GM21390 (cell line): ENCODE measurements at regions not wholly inside any gene's neighbourhood (a gene's known extent, or its start where the extent isn't known, plus 50 kb on each side); places are given as distances from the start of the nearest gene placed in this dataset.
"Not testable (repeated sequence)": the region's sequence is repeated elsewhere in the genome, so short reads cannot be mapped to it uniquely, and the experiment has no call there.

Source experiments
- ATAC-seq: cut with Tn5 transposase; IDR thresholded peaks from one replicate; pipeline ENCODE4 v1.9.1; 2021; ENCODE audit not compliant: unreplicated experiment

DNA sequence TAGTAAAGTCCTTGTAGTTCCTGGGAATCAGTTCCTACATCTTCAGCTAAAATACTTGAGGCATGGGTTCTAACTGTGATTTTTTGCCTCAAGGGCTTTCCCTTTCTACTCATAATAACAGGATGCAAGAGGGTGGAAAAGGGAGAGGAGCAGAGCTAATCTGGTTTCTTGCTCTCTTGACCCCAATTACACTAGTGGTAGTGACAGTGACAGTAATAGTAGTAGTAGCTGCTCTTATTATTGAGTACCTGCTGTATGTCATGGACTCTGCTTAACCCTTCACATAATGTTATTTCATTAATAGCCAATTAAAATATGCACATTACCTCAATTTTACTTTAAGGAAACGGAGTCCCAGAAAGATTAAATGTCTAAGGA is 214.8 kb upstream of the HNRNPA3 start:
- ATAC-seq: peak; percentile 20

DNA sequence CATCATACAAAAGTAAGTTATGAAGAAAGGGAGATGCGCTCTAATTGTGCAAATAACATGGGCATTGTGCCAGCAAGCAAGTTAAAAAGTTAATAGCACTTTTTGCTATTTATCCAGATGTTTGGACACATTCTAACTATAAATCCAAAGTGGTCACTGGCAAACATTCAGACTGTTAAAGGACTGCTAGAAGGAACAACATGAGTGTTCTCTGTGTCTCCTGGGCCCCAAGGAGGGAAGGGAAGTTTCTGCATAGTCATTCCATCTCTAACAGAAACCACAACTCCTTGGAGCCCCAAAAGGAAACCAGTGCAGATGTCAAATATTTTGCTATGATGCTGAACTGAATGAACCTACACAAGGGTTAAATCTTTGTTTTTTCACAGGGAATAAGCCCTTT is 213.3 kb upstream of the HNRNPA3 start:
- peak; percentile 59 for ATAC-seq

DNA sequence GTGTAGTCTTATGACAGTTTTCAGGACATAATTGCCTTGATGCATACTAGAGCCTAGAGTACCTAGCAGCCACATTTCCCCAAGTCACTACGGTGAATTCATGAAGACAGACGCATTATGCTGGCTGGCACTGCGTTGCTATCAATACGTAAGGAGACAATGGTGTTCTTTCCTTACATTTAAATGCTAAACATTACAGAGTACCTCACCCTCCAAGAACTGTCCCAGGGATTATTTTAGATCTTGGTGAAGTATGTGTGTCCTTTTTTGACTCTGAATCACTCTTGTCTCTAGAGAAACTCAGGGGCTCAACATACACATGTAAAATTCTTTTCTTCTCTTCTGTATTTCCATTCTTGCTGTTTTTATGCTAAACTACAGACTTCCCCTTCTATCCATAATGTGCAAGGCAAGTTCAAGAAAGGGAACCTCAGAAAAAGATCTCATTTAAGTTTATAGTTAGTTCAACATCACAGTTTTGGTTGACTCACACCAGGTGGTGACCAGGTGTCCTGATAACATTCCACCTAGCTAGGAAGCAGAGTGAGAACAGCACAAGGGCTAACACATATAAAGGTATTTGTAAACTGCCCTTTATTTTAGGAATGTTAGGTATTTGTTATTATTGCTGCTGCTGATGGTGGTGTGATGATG is 212.4 kb upstream of the HNRNPA3 start:
- ATAC-seq: no peak

DNA sequence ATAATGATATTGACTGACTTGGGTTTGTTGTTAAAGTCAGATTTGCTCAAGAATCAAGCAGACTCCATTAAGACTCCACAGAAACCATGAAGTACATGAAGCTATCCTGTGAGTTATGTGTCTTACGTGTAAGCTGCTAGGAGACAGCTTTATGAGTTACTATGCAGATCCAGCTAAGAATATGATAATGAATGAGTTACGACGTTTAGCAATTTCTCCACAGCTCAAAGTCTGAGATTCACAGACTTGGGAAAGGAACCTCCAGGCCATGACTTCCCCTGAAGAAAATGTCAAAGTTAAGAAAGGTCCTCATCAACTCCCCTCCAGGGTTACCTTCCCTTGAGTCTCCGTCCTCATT is 211.9 kb upstream of the HNRNPA3 start:
- ATAC-seq: no peak

DNA sequence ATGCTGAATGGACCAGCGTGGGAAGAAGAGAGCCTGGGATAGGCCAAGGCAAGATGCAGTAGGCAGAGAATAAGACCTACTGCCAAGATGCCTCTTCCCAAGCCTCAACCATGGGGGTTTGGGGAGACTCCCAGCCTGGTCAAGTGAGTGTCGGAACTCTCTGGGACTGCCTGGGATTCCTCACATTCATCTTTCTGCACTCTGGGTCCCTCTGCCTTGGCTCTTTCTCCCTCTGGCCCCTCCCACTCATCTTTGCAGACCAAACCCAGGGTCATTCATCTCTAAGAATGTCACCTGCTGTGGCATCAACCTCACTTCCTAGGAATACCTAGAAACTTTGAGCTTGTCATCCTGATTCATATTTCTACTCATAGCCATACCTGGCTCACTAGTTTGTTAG is 211.3 kb upstream of the HNRNPA3 start:
- ATAC-seq: no peak

DNA sequence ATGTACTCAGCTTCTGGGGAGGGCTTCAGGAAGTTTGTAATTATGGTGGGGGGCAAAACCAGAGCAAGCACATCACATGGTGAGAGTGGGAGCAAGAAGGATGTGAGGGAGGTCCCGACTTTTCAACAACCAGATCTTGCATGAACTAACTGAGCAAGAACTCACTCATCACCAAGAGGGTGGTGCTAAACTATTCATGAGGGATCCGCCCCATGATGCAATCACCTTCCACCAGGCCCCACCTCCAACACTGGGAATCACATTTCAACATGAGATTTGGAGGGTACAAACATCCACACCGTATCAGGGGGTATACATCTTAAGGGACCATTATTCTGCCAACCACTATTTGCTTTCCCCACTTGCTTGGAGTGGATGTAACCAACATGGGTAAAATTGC is 209.6 kb upstream of the HNRNPA3 start:
- ATAC-seq: no peak

DNA sequence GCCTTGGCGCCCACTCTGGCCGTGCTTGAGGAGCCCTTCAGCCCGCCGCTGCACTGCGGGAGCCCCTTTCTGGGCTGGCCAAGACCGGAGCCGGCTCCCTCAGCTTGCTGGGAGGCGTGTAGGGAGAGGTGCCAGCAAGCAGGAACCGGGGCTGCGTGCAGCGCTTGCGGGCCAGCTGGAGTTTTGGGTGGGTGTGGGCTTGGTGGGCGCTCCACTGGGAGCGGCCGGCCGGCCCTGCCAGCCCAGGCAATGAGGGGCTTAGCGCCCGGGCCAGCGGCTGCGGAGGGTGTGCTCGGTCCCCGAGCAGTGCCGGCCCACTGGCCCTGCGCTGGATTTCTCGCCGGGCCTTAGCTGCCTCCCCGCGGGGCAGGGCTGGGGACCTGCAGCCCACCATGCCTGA is 204.9 kb upstream of the HNRNPA3 start:
- ATAC-seq: not testable (repeated sequence)

DNA sequence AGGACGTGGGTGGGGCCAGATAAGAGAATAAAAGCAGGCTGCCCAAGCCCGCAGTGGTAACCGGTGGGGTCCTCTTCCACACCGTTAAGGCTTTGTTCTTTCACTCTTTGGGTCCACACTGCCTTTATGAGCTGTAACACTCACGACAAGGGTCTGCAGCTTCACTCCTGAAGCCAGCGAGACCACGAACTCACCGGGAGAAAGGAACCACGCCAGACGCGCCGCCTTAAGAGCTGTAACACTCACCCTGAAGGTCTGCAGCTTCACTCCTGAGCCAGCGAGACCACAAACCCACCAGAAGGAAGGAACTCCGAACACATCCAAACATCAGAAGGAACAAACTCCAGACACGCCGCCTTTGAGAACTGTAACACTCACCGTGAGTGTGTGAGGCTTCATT is 203.9 kb upstream of the HNRNPA3 start:
- not testable (repeated sequence) for ATAC-seq

DNA sequence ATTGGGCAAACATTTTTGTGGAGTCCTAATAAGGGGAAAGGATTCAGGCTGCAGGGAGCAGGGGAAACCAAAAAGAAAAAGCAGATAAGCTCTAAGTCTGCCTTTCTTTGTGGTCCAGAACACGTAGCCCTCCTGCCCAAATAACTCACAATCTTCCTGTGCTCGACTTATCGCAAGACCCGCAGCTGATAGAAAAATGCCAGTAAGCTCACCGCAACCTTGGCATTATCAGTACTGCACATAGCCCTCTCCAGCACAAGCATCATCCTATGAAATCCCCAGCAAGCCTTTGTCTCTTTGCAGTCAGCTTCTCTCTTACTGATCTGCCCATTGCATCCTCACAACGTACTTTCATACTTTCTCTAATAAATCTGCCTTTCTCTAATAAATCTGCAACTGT is 202.4 kb upstream of the HNRNPA3 start:
- no peak for ATAC-seq

DNA sequence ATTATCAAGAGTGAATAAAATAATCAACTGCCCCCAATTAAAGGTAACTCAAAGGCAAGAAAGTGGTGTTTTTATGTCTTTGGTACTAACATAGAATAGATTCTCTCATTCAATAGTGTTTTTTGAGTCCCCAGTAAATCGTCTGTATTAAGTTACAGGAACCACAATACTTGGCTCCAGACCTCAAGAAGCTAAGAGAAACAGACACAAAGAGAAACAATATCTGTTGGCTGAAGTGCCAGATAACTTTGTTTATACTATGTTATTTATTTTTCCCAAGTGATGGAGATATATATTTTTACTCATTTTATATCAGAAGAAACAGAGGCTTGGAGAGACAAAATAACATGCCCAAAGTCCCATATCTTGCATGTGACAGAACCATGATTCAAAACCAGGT is 201.7 kb upstream of the HNRNPA3 start:
- no peak for ATAC-seq

DNA sequence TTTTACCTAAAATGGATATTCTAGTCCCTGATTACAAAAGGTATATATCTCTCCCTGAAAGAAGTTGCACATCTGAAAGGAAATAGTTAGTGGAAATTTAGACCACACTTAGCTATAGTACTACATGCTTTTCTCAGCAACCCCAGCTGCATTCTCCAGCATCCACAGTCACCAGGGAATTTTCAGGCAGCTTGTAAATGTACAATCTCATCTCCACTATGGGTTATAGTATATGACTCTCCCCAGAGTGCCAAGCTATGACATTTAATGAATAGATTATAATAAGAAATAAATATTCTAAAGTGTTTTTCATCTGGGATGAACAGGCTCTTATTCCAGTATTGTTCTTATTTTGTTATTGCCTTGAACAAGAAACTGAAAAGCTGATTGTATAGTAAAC is 197.6 kb upstream of the HNRNPA3 start:
- no peak for ATAC-seq

DNA sequence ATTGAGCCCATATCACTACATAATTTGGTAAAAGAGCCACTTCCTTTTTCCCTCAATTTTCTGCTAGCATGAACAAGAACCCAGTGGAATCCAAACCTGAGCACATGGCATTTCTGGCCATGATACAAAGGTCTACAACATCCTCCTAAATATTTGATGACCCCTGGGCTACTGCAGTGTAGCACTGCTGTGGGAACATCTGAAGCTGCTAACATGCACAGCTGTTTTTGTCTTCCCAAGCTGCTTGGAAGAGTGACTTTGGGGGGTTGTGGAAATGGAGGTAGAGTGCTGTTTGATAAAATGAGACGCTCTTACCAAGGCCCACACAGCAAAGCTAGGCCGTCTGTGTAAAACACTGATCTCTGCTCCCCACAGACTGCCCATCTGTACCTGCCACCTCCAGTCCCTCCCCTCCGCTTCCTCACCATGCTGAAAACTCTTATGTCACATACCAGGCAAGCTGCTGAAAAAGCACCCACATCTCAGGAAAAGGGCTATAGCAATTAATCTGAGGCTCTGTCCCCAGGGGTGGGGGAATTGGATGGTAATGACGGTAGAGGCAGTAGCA is 197.2 kb upstream of the HNRNPA3 start:
- no peak for ATAC-seq

DNA sequence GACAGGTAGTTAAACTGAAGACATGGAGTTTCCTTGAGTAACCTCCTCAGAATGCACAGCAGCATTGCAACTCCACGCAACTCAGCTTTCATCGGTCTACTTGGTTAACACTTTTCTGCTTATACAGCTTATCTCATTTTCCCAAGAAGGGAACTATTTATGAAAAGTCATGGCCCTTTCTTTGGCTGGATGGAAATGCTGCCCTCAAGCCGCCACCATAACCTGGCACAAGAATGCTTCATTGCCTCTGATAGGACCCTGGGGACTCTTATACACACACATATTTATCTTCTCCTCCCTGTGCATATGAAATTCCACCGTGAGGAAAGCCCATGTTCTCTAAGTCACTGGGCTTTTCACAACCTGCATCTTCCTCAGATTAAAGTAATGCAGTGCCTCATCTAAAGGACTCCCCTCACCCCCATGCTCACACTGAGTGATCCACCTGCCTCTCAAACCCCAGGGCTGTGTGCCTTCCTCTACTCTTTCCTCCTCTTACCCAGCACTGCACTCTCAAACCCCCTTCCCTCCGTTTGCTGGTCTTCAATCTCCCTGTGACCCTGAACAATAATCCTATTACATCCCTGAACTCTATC is 192.0 kb upstream of the HNRNPA3 start:
- no peak for ATAC-seq

DNA sequence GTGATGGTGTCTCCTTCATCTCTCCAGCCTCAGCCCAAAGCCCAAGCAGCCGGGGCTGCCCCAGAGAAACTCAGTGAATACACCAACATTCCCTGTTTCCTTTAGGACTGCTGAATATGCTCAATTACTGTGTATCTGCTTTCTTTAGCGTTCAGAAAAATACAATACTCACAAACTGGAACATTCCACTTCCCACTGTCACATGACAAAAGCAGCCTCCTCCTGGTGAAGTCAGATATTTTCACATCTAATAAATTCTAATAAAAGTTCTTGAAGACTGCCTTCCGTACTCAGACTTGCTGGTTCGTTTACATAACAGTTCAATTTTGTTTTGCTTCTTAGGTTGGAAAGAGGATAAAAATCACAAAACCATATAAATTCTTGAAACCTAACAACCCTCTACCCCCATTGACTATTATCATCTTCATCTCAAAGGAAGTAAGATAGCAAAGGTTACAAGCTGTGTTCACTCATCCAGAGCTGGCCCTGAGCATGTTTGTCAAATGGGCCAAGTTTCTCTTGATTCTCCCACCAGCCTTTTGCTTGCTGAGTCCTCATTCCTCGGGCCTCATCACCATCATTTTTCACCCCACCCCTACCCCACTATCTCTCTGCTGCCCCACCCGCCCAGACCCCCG is 190.8 kb upstream of the HNRNPA3 start:
- no peak for ATAC-seq

DNA sequence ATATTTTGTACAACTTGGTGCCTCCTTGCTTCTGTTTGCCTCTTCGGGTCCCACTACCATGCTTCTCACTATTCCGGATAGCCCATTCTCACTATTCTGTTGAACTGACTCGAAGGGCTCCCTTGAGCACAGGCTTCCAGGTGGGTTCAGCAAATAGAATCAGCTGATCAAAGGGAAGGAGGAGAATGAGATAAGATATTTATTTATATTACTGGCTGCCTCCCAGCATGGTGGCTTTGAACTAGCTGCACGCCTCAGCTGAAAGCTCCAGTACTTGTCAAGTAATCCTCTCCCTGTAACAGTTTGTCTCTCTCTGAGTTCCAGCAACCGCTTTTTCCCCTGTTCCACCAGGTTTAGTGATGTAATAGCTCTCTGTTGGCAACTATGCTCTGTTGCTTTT is 187.8 kb upstream of the HNRNPA3 start:
- no peak for ATAC-seq

DNA sequence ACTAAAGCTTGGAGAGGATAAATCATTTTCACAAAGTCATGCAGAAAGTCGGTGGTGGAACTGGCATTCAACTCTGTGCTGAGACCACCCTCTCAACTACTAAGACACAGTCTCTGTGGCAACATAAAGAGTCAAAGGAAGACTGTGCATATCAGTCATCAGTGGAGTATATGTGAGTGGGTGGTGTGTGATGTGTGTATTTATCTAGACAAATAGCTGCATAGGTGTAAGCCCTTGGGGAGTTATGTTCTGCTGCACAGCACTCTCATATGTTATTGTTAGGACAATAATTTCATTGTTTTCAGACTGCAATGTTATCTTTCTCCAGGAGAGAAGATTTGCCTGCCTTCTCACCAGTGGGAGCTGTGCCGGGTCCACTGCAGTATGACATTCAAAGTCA is 186.3 kb upstream of the HNRNPA3 start:
- no peak for ATAC-seq

DNA sequence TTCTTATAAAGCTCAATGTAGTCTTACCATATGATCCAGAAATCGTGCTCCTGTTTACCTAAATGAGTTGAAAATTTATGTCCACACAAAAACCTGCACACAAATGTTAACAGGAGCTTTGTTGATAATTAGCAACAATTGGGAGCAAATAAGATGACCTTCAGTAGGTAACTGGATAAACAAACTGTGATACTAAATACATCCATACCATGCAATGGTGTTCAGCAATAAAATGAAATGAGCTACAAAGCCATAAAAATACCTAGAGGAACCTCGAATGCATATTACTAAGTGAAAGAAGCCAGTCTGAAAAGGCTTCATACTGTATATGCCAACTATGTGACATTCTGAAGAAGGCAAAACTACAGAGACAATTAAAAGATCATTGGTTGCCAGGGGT is 185.6 kb upstream of the HNRNPA3 start:
- ATAC-seq: no peak

DNA sequence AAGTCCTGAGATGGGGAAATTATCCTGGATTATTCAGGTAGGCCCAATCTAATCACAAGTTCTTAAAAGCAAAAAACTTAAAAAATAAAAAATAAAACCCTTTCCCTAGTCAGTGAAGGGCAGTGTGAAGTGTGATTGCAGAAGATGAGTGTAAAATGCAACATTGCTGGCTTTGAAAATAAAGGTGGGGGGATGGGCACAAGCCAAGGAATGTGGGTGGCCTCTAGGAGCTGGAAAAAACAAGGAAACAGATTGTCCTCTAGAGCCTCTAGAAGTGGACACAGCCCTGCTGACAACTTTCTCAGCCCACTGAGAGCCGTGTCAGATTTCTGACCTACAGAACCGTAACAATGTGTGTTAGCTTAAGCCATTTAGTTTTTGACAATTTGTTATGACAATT is 184.3 kb upstream of the HNRNPA3 start:
- ATAC-seq: no peak

DNA sequence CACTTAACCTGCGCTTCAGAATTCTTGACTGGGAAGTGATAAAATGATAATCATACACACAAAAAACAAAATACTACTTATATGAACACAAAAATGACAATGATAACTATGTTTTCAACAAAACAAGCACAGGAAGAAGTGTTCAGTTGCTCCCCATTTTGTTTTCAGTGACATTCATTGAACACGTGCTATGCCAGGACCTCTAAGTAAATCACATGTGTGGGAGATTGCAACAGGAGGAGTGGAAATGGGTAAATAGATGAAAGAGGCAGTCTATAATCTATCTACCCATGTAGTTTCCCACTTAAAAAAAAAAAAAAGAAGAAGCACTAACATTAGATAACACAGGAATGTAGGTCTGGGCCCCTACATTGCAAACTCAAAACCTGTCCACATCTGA is 183.5 kb upstream of the HNRNPA3 start:
- ATAC-seq: no peak

DNA sequence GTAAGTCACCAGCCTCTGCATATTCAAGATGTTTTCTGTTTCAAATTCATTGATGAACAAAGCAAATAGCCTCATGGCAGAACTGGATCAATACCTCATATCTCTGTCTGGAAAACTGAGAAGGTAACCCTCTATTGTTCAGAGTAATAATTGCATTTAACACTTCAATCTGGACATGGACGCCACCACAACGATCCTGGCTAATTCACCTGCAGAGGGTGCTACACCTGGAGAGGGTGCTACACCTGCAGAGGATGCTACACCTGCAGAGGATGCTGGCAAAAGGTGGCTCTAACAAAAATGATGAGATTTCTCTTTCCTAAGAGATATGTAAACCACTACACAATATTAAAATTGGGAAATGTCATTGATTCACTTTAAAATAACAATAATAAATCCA is 183.1 kb upstream of the HNRNPA3 start:
- no peak for ATAC-seq

DNA sequence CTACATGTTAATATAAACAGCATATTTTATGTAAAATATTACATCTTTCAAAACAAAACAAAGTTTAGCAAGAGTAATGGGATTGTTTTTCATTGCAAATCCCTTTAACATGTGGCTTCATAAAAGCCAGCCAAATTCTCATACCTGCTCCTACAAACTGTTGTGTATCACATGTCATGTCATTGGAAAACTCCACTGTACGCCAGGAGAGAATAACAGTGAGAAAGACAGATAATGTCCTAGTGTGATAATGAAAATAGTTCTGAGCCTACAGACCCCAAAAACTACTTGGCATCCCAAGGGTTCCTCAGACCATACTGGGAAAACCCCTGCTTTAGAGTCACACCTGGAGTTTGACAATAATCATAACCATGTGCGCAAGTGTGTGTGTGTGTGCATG is 182.7 kb upstream of the HNRNPA3 start:
- ATAC-seq: no peak

DNA sequence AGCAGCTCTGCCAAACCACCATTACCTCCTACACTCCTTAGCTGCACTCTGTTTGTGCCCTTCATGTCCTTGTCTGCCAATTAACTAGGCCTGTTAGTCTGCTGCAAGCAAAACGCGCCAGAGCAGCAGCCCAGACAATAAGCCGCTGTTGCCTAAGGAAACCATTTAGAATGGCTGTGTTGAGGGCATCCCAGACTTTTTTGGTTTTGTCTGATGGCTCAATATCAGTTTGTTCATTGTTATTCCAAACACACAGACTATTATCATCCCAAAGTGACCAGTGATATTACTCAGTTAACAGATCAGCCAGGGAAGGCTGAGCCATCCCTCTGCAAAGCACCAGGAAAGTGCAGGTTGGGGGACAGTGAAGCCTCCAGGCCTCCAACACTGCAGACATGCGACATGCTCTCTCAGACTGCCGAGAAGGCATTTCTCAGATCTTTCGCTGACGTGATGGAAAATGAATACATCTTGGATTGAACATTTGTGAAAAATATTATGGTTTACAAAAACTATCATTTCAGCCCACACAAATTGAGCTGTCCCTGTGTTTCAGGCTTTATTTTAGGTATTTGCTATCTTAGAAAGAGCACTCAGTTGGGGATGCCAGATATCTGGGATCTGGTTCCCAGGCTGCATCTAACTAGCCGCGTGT is 182.0 kb upstream of the HNRNPA3 start:
- ATAC-seq: no peak
